NT2/D1 (cell line): ENCODE measurements at regions not wholly inside any gene's neighbourhood (a gene's known extent, or its start where the extent isn't known, plus 50 kb on each side); places are given as distances from the start of the nearest gene placed in this dataset.

Experiments used
- DNase-seq: peaks from one replicate; pipeline ENCODE4 v3.0.0-alpha.2; 2011; ENCODE audit warnings: low read depth, low spot score
- H3K27me3 ChIP-seq: 2 replicates; pipeline ENCODE4 v1.6.0; 2011; ENCODE audit warnings: mild to moderate bottlenecking; ENCODE audit not compliant: insufficient read length, insufficient read depth
- H3K36me3 ChIP-seq: 2 replicates; pipeline ENCODE4 v1.6.1; 2011; ENCODE audit warnings: mild to moderate bottlenecking, low read length, mixed read lengths; ENCODE audit not compliant: insufficient read depth, insufficient read length
- H3K4me1 ChIP-seq: 2 replicates; pipeline ENCODE4 v1.5.1; 2011; ENCODE audit not compliant: insufficient read depth, insufficient read length
- H3K4me3 ChIP-seq: 2 replicates; pipeline ENCODE4 v1.5.1; 2011; ENCODE audit warnings: low read depth; ENCODE audit not compliant: insufficient read length
- H3K9ac ChIP-seq: 2 replicates; pipeline ENCODE4 v1.6.0; 2011; ENCODE audit warnings: low read depth; ENCODE audit not compliant: insufficient read length
- H3K9me3 ChIP-seq: 2 replicates; pipeline ENCODE4 v1.5.1; 2011; ENCODE audit warnings: mild to moderate bottlenecking, low read length; ENCODE audit not compliant: insufficient read depth
- SUZ12 ChIP-seq: IDR thresholded peaks from 2 replicates; pipeline ENCODE4 v1.6.1; 2011; ENCODE audit not compliant: insufficient read length, insufficient read depth; ENCODE audit errors: extremely low read depth
- YY1 ChIP-seq: IDR thresholded peaks from 2 replicates; pipeline ENCODE4 v1.6.1; 2011; ENCODE audit not compliant: insufficient read length, insufficient read depth
- ZNF274 ChIP-seq: IDR thresholded peaks from 2 replicates; pipeline ENCODE4 v1.6.1; 2011; ENCODE audit warnings: mild to moderate bottlenecking, low read depth, low read length

GRCh38 chr7:86970547-86970946 is 88.9 kb downstream of the ELAPOR2 start:
- TF ChIP-seq ZNF274 (no peak), YY1 (no peak), SUZ12 (no peak)
- Histone ChIP-seq H3K9me3 (no peaks in the 10 kb centered on the region; the same call in 1 of the 2 replicates), H3K36me3 (no peaks in the 10 kb centered on the region), H3K9ac (no peak overlapping the region), H3K4me1 (no peaks in the 10 kb centered on the region), H3K4me3 (no peak overlapping the region), H3K27me3 (no peaks in the 10 kb centered on the region)
- no peak for DNase-seq

GRCh38 chr7:86969865-86970264 is 89.6 kb downstream of the ELAPOR2 start:
- no peaks in the 10 kb centered on the region for H3K4me1 ChIP-seq
- H3K9ac ChIP-seq, result no peak overlapping the region

GRCh38 chr7:86968618-86969017 is 90.8 kb downstream of the ELAPOR2 start:
- no peak overlapping the region for H3K9ac ChIP-seq
- no peak overlapping the region for H3K4me3 ChIP-seq
- H3K4me1 ChIP-seq, result no peaks in the 10 kb centered on the region
- H3K36me3 ChIP-seq, result no peaks in the 10 kb centered on the region
- TF ChIP-seq ZNF274 (no peak), YY1 (no peak), SUZ12 (no peak)
- DNase-seq, result no peak
- no peaks in the 10 kb centered on the region; the same call in 1 of the 2 replicates for H3K9me3 ChIP-seq
- H3K27me3 ChIP-seq, result no peaks in the 10 kb centered on the region

More at GRCh38 chr7:86969865-86970264, 89.6 kb downstream of the ELAPOR2 start:
- no peaks in the 10 kb centered on the region; the same call in 1 of the 2 replicates for H3K9me3 ChIP-seq
- H3K36me3 ChIP-seq, result no peaks in the 10 kb centered on the region
- TF ChIP-seq SUZ12, result no peak
- TF ChIP-seq ZNF274, result no peak
- no peak for TF ChIP-seq YY1
- no peak for DNase-seq
- no peak overlapping the region for H3K4me3 ChIP-seq
- no peaks in the 10 kb centered on the region for H3K27me3 ChIP-seq

DNA sequence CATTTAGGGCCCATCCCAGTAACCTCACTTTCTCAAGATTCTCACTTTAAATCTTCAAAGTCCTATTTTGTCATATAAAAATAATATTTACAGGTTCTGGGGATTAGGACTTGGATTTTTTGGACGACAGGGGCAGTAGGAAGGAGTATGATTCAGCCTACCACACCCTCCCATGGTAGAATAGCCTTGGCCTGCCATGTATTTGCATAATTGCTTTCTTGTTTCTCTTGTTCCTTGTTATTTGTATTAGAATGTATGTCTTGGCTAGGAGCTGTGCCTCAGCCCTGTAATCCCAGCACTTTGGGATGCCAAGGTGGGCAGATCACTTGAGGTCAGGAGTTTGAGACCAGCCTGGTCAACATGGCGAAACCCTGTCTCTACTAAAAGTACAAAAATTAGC is 92.5 kb downstream of the ELAPOR2 start:
- Histone ChIP-seq H3K27me3 (no peaks in the 10 kb centered on the region), H3K4me3 (no peak overlapping the region), H3K9me3 (no peaks in the 10 kb centered on the region; the same call in 1 of the 2 replicates), H3K9ac (no peak overlapping the region), H3K36me3 (no peaks in the 10 kb centered on the region), H3K4me1 (no peaks in the 10 kb centered on the region)
- no peak for DNase-seq
- TF ChIP-seq ZNF274 (no peak), YY1 (no peak), SUZ12 (no peak)

DNA sequence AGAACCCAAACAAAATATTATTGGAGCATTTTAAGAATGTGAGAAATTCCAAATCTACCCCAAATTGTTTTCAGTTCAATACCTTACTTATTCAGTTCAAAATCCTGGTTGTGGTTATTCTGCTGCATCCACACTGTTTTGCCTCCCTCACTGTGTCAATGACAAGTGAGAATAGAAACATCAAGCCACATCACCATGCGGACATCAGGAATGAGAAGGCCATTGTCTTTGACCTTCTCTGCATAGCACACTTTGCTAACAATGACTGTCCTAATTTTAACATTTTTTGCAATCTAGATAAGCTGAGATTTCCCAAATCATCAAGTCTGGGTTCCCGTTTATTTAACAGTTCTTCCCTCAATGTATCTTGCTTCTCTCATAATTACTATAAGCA is 93.7 kb downstream of the ELAPOR2 start:
- Histone ChIP-seq H3K9ac (no peak overlapping the region), H3K27me3 (no peaks in the 10 kb centered on the region), H3K4me3 (no peak overlapping the region), H3K9me3 (no peaks in the 10 kb centered on the region), H3K4me1 (no peaks in the 10 kb centered on the region), H3K36me3 (no peaks in the 10 kb centered on the region)
- TF ChIP-seq ZNF274, result no peak
- TF ChIP-seq YY1, result no peak
- no peak for TF ChIP-seq SUZ12
- no peak for DNase-seq

- Histone ChIP-seq H3K9ac (no peak overlapping the region), H3K4me1 (no peaks in the 10 kb centered on the region), H3K36me3 (no peaks in the 10 kb centered on the region), H3K27me3 (no peaks in the 10 kb centered on the region), H3K9me3 (no peaks in the 10 kb centered on the region), H3K4me3 (no peak overlapping the region)
- TF ChIP-seq SUZ12 (no peak), YY1 (no peak), ZNF274 (no peak)
- no peak for DNase-seq
Measured at GRCh38 chr7:86964973-86965726, 94.3 kb downstream of the ELAPOR2 start.

DNA sequence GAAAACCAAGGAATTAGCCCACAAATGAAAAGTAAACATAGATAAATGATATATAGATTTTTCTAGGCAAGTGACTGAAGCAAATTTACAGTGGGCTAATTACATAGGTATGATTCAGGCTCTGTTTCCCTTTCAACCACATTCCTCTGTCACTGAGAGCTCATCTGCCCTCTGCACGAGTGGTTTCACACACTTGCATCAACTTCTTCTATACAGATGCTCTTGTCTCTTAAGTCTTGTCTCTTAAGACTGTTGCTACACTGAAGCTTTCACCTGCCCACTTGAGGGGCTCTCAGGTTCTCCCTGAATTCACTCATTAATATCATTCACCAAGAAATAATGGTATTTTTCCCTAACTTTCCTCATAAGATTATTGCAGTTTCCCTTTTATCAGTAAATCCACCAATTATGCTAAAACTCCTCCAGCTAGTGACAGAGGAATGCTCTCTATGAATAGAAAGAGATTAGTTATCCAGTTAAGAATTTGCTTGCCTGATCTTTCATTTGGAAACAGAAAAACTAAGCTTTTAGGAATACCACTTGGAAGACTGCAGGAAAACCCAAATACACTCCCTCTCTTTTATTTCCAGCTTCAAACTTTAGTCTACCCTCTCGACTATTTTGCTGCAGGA is 95.7 kb downstream of the ELAPOR2 start:
- H3K36me3 ChIP-seq, result no peaks in the 10 kb centered on the region
- no peaks in the 10 kb centered on the region for H3K9me3 ChIP-seq
- H3K27me3 ChIP-seq, result no peaks in the 10 kb centered on the region
- DNase-seq, result no peak
- H3K4me1 ChIP-seq, result no peaks in the 10 kb centered on the region
- TF ChIP-seq SUZ12 (no peak), YY1 (no peak), ZNF274 (no peak)
- H3K9ac ChIP-seq, result no peak overlapping the region
- no peak overlapping the region for H3K4me3 ChIP-seq
